Activated CD8-positive, alpha-beta memory T cell treated with anti-CD3 and anti-CD28 coated beads, Interleukin-2, amount 50 U/mL, for 4 hours (primary cell): ENCODE measurements at regions not wholly inside any gene's neighbourhood (a gene's known extent, or its start where the extent isn't known, plus 50 kb on each side); places are given as distances from the start of the nearest gene placed in this dataset.

ENCODE experiments used
- DNase-seq: peaks from one replicate; pipeline ENCODE4 v3.0.0-alpha.2; 2020

GRCh38 chr11:116276051-116277044 is 496.4 kb downstream of the BUD13 start:
- peak; percentile 65 for DNase-seq

DNA sequence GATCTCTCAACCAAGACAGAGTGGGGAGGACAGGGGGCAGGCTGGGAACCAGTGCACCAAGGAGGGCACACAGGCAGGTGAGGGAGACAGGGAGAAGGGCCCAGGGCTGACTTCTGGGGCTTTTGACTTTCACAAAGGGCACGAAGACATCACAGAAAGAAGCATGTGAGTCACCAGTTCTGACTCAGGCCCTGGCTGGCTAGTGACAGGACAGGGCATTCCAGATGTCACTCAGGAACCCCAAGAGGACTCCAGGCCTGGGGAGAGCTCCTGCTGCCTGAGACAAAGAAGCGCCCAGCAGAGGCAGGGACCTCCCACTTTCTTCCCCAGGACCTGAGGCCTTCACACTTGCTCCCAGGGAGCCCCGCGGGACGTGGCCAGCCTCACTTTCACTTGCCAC is 497.2 kb downstream of the BUD13 start:
- no peak for DNase-seq

DNA sequence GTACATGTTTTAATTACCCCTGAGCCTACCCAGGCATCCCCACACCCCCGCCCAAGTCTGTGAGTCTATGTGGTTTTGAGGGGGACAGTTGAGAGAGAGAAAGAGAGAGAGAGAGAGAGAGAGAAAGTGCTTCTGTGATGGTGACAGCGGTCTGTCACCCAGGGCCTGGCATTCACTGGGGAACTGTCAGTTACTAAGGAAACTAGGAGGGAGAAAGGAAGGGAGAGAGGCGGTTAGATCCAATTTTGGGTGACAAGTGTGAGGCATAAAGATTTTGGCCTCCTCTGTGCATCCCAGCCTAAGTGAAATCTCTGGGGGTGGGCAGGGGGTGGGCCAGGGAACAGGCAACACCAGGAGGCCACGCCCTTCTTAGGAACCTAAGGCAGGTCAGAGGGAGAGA is 498.3 kb downstream of the BUD13 start:
- no peak for DNase-seq

DNA sequence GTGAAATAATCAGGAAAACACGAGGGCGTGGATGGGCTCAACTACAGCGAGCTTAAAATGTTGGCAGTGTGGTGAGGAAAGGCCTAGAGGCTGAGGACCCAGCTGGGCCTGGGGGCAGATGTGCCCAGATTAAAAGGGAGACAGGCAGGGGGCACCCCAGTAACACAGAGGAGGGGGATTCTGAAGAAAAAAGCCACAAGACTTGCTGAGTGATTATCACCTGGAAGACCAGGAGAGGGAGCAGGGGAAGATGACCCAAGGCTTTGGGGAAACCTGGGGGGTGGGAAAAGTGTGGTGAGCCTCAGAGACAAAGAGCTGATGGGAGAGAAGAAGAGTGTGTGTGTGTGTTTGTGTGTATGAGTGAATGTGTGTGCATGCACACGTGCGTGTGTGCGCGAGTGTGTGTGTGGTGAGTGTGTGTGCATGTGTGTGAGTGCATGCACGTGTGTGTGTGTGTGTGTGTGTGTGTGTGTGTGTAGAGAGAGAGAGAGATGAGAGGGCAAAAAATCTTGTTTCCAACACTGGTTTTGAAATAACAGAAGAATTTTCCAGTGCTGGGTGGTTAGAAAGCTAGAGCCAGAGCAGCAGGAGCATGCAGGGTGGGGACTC is 500.5 kb downstream of the BUD13 start:
- no peak for DNase-seq

DNA sequence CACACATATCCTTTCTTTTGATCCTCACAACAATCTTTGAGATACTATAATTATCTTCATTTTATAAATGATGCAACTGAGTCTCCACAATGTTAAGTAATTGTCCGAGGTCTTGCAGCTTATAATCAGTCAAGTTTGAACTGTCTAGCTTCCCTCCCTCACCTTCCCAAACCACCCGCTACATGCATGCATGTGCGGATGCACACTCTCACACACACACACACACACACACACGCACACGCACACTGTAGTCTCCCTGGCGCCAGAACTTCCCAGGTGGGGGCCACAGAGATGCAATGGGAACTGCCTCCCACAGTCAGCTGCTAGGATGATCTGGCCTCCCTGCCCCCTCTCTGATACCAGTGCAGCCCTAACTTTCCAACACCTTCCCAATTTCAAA is 501.3 kb downstream of the BUD13 start:
- no peak for DNase-seq

DNA sequence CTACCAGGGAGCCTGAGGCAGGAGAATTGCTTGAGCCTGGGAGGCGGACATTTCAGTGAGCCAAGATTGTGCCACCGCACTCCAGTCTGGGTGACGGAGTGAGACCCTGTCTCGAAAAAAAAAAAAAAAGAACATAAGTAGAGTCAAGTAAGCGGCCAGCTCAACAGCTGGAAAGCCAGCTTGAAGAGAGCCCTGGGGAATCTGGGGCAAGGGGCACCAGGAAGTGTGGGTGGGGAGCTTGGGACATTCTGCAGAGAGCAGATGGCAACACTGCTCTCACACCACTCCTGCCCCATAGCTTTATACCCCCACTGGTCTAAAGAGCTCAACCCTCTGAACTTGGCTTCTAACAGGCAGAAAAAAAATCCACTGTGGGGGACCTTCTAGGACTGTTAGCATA is 505.6 kb downstream of the BUD13 start:
- no peak for DNase-seq

DNA sequence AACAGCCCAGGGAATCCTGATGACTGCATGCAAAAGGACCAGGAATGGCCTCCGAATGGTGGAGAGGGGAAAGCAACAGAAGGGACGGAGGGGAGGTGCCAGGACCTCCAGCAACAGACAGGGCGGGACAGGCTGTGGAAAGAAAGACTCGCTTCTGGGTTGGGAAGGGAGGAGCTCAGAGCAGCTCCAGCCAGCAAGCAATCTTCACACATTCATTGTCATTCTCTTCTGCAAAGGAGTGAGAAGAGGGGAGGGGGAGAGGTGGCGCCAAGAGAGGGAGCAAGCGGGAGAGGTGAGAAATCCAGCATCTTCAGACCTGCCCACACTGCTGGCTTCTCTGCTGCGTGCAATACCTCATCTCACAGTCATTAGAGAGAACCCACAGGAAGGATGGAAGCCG is 509.0 kb downstream of the BUD13 start:
- no peak for DNase-seq

DNA sequence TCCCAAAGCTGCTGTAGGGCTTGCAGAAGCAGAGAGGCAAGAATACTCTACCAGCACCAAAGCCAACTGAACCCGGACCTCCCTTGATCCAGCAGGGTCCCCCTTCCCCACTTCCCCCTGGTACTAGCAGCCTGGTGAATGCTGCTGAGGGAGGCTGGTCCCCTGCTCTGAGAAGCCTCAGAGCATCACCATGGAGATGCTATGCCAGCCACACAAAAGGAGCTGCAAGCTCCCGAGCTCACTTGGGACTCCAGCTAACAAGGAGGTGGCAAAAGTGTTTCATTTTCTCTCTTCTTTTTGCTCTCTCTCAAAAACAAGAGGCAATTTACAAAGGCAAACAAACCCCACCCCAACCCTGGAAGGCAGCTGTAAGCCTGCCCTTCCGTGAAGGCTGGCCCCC is 509.8 kb downstream of the BUD13 start:
- no peak for DNase-seq

DNA sequence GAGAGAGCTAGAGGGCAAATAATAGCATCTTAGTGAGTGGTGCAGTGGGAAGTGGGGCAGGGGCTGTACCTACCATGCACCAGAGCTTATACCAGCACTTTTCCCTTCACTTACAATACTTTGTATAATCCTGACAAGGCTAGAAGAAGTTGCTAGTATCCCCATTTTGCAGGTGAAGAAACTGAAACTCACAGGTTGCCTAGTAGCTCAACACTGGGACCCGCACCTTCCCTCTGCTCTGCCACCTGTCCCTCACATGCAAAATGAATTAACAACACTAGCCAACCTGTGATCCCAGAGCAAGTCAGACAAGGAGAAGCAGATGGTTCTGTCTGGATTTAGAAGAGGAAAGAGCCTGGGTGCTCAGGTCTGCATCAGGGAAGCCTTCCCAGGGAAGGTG is 510.4 kb downstream of the BUD13 start:
- DNase-seq, result no peak

- DNase-seq, result no peak
These were observed 511.2 kb downstream of the BUD13 start for GRCh38 chr11:116261606-116262005.

- no peak for DNase-seq
These were observed 514.0 kb downstream of the BUD13 start for GRCh38 chr11:116258821-116259220.

- DNase-seq, result no peak
These were observed 514.9 kb downstream of the BUD13 start for GRCh38 chr11:116257883-116258282.

DNA sequence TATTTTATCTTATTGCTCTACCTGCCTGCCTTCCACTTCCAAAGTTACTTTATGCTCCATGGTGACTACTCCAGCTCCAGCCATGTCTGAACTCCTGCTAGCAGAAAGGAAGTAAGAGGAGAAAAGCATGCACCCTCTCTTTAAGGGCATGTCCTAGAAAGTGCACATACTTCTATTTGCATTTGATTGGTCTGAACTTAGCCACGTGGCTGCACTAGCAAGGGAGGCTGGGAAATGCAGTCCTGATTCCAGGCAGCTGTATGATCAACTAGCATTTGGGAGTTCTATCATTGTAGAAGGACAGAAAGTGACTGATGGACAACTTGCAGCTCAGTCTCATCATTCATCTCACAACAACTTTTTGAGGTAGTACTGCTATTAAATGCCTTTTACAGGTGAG is 515.7 kb downstream of the BUD13 start:
- DNase-seq, result no peak

- DNase-seq, result no peak
These were observed 516.6 kb downstream of the BUD13 start for GRCh38 chr11:116256215-116256614.

DNA sequence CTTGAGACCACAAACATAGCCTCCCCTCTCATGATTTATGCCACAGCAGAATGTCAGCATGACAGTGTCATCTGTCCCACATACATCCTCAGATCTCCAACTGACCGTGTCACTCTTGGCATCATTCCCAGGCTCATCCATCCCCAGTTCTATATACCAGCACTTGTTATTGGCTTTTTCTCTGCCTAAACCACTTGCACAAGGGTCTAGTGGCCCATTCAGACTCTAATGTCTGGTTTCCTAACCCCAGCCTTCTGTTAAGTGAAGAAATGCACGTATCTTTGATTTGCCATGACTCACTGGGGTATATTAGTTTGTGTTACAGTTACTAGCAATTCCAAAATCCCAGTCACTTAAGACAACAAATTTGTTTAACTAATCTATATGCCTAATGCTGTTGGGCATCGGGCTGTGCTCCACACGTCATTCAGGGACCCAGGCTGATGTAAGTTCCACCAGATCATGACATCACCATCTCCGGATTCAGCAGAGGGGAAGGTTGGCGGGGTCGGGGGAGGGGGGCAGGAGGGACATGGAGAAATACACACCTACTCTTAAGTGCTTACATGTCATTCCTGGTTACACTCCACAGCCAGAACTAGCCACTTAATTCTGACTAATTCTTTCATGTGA is 517.4 kb downstream of the BUD13 start:
- no peak for DNase-seq

DNA sequence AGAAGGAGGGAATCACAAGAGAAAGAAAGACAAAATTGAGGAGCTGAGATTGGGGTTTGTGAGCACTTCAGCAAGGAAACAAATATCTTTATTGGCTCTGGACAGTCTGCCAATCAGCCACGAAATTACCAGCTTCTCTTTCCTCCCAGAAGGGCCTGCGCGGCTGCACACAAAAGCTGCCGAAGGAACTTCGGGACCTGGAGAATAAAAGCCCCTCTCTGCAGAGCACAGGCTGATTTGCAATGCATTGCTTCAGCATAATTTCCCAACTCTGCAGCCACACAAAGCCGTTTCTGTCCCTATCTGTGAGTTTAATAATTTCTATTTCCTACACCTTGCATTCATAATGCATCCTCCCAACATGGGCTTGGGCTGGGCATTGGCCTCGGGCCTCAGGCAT is 522.6 kb downstream of the BUD13 start:
- no peak for DNase-seq

DNA sequence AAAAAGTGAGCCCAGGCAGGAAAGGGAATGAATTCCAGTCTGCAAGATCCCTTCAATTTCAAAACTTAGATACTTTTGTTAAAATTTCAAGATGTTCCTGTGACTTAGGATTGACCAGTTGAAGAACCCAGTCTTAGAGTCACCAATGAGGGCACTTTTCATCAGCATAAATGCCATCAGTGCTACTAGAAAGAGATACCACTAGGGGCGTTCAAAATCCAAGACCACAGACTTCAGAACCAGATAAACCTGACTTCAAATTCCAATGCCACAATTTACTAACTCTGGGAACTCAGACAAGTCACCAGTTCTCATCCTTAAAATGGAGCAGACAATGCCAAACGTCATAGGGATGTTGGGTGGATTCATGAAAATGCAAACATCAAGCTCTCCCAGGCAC is 523.2 kb downstream of the BUD13 start:
- no peak for DNase-seq

DNA sequence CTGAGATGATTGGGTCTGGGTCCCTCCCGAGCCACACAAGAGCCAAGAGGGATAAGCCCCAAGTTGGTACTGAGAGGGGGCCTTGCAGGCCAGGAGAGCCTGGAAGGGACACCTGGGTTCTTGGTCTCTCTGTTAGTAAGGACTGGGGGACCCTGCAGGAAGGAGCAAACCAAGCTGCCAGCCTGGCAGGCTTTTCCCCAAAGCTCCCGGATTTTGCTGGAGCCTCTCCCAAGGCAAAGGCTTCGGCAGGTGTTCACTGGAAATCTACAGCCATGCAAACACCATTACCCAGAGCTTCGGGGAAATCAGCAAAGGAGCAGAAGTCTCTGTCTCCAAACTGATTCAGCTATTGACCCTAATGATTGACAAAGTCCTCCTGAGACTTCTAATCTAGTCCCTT is 527.9 kb downstream of the BUD13 start:
- DNase-seq, result no peak

- DNase-seq, result no peak
These were observed 528.3 kb downstream of the BUD13 start for GRCh38 chr11:116244439-116244838.

DNA sequence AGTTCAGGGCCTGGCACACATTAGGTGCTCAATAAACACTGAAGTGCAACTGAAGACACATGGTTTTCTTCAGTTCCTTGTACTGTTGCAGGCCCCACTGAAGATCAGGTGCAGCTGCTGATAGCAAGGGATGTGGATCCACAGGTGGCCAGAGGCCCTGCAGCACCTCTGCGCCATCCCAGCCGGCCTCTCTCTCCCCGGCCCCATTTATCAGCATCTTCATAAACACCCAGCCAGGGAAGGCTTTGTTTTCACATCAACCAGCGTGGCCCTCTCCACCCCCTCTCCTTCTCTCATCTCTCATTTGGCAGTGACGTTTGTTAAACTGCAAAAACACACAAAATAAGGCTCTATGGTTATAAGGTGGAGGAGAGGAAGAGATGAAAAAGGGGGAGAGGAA is 528.8 kb downstream of the BUD13 start:
- no peak for DNase-seq

DNA sequence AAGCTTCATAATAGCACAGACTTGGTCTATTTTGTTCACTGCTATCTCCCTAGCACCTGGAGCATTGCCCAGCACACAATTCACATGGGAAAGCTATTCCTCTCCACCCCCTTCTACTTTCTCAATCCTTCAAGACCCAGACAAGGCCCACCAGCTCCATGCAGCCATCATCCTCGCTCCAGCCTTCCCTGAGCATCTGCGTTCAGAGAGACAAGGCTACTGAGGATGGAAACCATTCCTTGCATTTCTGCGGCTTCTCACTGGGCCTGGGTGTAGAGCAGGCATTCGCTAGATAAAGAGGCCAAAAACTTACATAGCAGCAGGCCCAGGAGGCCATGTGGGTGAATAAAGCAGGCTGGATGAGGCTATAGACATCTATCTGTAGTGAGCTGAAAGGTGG is 530.8 kb downstream of the BUD13 start:
- no peak for DNase-seq

GRCh38 chr11:116240710-116241109 is 532.1 kb downstream of the BUD13 start:
- DNase-seq, result no peak

DNA sequence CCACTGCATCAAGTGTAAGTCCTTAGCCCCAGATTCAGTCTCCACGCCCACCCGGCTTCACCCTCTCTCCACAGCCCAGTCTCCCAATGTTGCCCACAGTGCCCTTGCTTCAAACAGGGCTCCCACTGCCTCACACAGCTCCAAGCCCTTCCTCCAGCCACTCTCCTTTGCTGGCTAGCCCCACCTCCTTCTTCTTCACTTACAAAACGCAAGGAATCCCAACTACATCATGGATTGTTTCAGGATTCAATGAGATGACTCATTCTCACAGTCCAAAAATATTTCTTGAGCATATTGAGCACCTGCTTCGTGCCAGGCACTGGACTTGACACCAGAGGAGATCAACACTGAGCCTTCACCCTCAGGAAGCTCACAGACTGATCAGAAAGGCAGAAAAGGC is 533.5 kb downstream of the BUD13 start:
- no peak for DNase-seq

GRCh38 chr11:116234989-116235568 is 537.7 kb downstream of the BUD13 start:
- DNase-seq, result no peak
